GM18951 (cell line): ENCODE measurements at regions not wholly inside any gene's neighbourhood (a gene's known extent, or its start where the extent isn't known, plus 50 kb on each side); places are given as distances from the start of the nearest gene placed in this dataset.
"Not testable (repeated sequence)": the region's sequence is repeated elsewhere in the genome, so short reads cannot be mapped to it uniquely, and the experiment has no call there.

Experiments used
- POLR2A ChIP-seq: IDR thresholded peaks from 4 replicates; pipeline ENCODE4 v1.6.1; 2011; ENCODE audit warnings: mild to moderate bottlenecking; ENCODE audit not compliant: insufficient read length, insufficient read depth; ENCODE audit errors: extremely low read depth
- in situ Hi-C: fragments of 300-500 bp; cut with MboI; formaldehyde crosslinking; loops from one replicate; pipeline ENCODE4 v1.12.0; 2022; ENCODE audit warnings: low sequenced_read_pairs, mixed read lengths, inconsistent platforms; ENCODE audit not compliant: unreplicated experiment

- no peak for TF ChIP-seq POLR2A
- in situ Hi-C loops = loop anchor here (10.0 to 25.0 kb wide), 3 partner anchors 138 to 721 kb away; partner anchors contain the start of gene DYNLT5
These were observed 52.7 kb upstream of the SERBP1 start for GRCh38 chr1:67482733-67483482.

GRCh38 chr1:67484492-67484891 lies 54.3 kb upstream of the SERBP1 start:
- TF ChIP-seq POLR2A = no peak
- in situ Hi-C loops = loop anchor here (10.0 to 25.0 kb wide), 3 partner anchors 140 to 722 kb away; partner anchors contain the start of gene DYNLT5

- in situ Hi-C loops = loop anchor here (10.0 to 25.0 kb wide), 3 partner anchors 140 to 723 kb away; partner anchors contain the start of gene DYNLT5
- no peak for TF ChIP-seq POLR2A
These were observed 55.0 kb upstream of the SERBP1 start for GRCh38 chr1:67485046-67485811.

GRCh38 chr1:67489643-67490042 lies 59.4 kb upstream of the SERBP1 start:
- no peak for TF ChIP-seq POLR2A
- in situ Hi-C loops = loop anchor here (10.0 to 25.0 kb wide), 3 partner anchors 145 to 727 kb away; partner anchors contain the start of gene DYNLT5

GRCh38 chr1:67491280-67491679 lies 61.1 kb upstream of the SERBP1 start:
- in situ Hi-C loops = loop anchor here (25.0 kb wide), 2 partner anchors 504 to 729 kb away; partner anchors contain the start of gene DYNLT5

GRCh38 chr1:67493148-67493547 lies 62.9 kb upstream of the SERBP1 start:
- in situ Hi-C loops = loop anchor here (25.0 kb wide), 2 partner anchors 506 to 731 kb away; partner anchors contain the start of gene DYNLT5
- TF ChIP-seq POLR2A = no peak

More at GRCh38 chr1:67491280-67491679, 61.1 kb upstream of the SERBP1 start:
- TF ChIP-seq POLR2A = no peak

GRCh38 chr1:67495327-67495726 lies 65.1 kb upstream of the SERBP1 start:
- TF ChIP-seq POLR2A = no peak
- in situ Hi-C loops = loop anchor here (25.0 kb wide), 2 partner anchors 508 to 733 kb away; partner anchors contain the start of gene DYNLT5

- TF ChIP-seq POLR2A = no peak
- in situ Hi-C loops = loop anchor here (25.0 kb wide), 2 partner anchors 509 to 734 kb away; partner anchors contain the start of gene DYNLT5
These were observed 66.1 kb upstream of the SERBP1 start for GRCh38 chr1:67496329-67496728.

GRCh38 chr1:67500413-67500959 lies 70.3 kb upstream of the SERBP1 start:
- in situ Hi-C loops = loop anchor here (10.0 kb wide), 1 partner anchor 266 kb away; no protein-coding TSS in a partner anchor
- TF ChIP-seq POLR2A = no peak

GRCh38 chr1:67503974-67504373 lies 73.8 kb upstream of the SERBP1 start:
- no peak for TF ChIP-seq POLR2A
- in situ Hi-C loops = loop anchor here (10.0 kb wide), 1 partner anchor 269 kb away; no protein-coding TSS in a partner anchor

GRCh38 chr1:67513392-67514294 lies 83.4 kb upstream of the SERBP1 start:
- in situ Hi-C loops = not testable (repeated sequence)

- in situ Hi-C loops = no loop called here
- no peak for TF ChIP-seq POLR2A
These were observed 84.1 kb upstream of the SERBP1 start for GRCh38 chr1:67514300-67514699.
